Muscle of leg (tissue), 3 donors: ENCODE measurements at regions not wholly inside any gene's neighbourhood (a gene's known extent, or its start where the extent isn't known, plus 50 kb on each side); places are given as distances from the start of the nearest gene placed in this dataset.
"Not testable (repeated sequence)": the region's sequence is repeated elsewhere in the genome, so short reads cannot be mapped to it uniquely, and the experiment has no call there.

Experiments used
- DNase-seq: peaks from one replicate; pipeline ENCODE4 v3.0.0; 2013
- H3K27ac ChIP-seq: one replicate; pipeline ENCODE4 v1.5.1; 2013; ENCODE audit warnings: mild to moderate bottlenecking, low read length, control low read depth
- H3K27me3 ChIP-seq: one replicate; pipeline ENCODE4 v1.6.1; 2013; ENCODE audit warnings: low read length; ENCODE audit not compliant: control insufficient read depth, insufficient read depth
- H3K36me3 ChIP-seq: one replicate; pipeline ENCODE4 v1.6.1; 2013; ENCODE audit warnings: low read length; ENCODE audit not compliant: control insufficient read depth, insufficient read depth
- H3K4me1 ChIP-seq: one replicate; pipeline ENCODE4 v1.6.1; 2013; ENCODE audit warnings: low read length; ENCODE audit not compliant: control insufficient read depth, insufficient read depth
- H3K4me3 ChIP-seq: one replicate; pipeline ENCODE4 v1.5.1; 2013; ENCODE audit warnings: low read length, control low read depth
- H3K9me3 ChIP-seq: replicated peaks from 2 replicates; pipeline ENCODE4 v1.6.1; 2013; ENCODE audit warnings: low read depth, low read length; ENCODE audit not compliant: control insufficient read depth
- WGBS: methylation state at CpG from one replicate; pipeline ENCODE4 v1.1.5; 2013; ENCODE audit warnings: missing lambda C conversion rate; ENCODE audit not compliant: insufficient coverage; 5-methylcytosine and 5-hydroxymethylcytosine counted together

DNA sequence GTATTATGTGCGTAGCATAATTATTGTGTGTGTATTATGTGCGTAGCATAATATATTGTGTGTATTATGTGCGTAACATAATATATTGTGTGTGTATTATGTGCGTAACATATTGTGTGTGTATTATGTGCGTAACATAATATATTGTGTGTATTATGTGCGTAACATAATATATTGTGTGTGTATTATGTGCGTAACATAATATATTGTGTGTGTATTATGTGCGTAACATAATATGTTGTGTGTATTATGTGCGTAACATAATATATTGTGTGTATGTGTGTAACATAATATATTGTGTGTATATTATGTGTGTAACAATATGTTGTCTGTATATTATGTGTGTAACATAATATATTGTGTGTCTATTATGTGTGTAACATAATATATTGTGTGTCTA lies 50.1 kb upstream of the ATP5PO start:
- DNase-seq, H3K27me3 ChIP-seq, H3K9me3 ChIP-seq, H3K27ac ChIP-seq, H3K4me1 ChIP-seq, H3K4me3 ChIP-seq, H3K36me3 ChIP-seq: not testable (repeated sequence)
- no CpG with 5 or more reads among the region's 9 CpGs for WGBS
